GM12892 (cell line): ENCODE measurements at regions not wholly inside any gene's neighbourhood (a gene's known extent, or its start where the extent isn't known, plus 50 kb on each side); places are given as distances from the start of the nearest gene placed in this dataset.

Experiments
- POLR2A ChIP-seq: IDR thresholded peaks from 2 replicates; pipeline ENCODE4 v1.6.1; 2011; ENCODE audit warnings: low read depth, low read length, control low read depth
- POLR2AphosphoS5 ChIP-seq: IDR thresholded peaks from 2 replicates; pipeline ENCODE4 v1.6.1; 2011; ENCODE audit warnings: low read depth, low read length, control low read depth

DNA sequence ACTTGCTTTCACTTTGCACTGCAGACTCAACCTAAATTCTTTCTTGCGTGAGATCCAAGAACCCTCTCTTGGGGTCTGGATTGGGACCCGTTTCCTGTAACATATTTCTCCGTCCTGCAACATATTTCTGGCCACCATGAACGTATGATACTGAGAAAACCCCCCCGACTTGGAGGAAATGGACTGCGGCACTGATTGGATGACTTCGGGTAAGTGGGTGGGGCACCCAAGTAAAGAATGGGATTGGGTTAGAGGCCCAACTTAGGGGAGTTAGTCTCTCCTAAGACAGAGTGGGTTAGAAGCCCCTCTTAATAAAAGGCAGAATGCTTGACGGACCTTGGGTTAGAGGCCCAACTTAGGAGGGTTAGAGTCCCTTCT is 690.4 kb downstream of the UQCRFS1 start:
- TF ChIP-seq POLR2AphosphoS5 (no peak), POLR2A (no peak)
